ENCODE measurements at regions not wholly inside any gene's neighbourhood (a gene's known extent, or its start where the extent isn't known, plus 50 kb on each side); places are given as distances from the start of the nearest gene placed in this dataset.

DNA sequence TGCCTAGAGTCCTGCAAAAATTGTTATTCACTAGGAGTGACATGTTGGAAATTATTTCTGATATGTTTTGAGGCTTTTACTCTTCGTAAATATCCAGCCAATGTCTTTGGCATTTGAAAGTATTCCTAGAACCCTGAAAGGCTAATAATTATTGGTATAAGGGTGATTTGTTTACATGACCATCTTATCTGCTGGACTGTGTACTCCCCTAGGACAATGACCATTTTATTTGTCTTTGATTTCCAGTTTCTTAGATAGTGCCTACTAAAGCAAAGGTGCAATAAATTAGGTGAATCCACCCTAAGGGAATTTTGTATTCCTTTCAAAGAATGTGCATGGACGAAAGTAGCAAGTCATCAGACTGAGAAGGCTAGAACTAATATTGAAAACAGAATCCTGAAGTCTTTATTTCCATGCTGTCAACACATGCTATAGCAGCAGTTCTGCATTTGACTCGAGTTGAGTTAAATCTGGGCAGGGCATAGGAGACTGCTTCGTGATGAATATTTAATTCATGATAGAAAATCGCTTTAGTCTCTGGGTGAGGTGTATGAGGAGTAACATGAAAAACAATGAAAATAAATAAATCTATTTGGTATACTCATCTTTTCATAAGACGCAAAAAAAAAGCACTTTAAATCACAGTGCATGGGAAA, 235.7 kb downstream of the GPD2 start:
- DNase-seq = no peak
- H3K9me3 ChIP-seq = no peaks in the 10 kb centered on the region
- H3K27me3 ChIP-seq (ENCODE audit: low read depth) = no peaks in the 10 kb centered on the region
- ATAC-seq = no peak
- H3K27ac ChIP-seq = no peak overlapping the region
- no peak overlapping the region for H3K4me3 ChIP-seq
- intact Hi-C loops (cut with DNase I) = no loop called here
- TF ChIP-seq, protein P1, sequence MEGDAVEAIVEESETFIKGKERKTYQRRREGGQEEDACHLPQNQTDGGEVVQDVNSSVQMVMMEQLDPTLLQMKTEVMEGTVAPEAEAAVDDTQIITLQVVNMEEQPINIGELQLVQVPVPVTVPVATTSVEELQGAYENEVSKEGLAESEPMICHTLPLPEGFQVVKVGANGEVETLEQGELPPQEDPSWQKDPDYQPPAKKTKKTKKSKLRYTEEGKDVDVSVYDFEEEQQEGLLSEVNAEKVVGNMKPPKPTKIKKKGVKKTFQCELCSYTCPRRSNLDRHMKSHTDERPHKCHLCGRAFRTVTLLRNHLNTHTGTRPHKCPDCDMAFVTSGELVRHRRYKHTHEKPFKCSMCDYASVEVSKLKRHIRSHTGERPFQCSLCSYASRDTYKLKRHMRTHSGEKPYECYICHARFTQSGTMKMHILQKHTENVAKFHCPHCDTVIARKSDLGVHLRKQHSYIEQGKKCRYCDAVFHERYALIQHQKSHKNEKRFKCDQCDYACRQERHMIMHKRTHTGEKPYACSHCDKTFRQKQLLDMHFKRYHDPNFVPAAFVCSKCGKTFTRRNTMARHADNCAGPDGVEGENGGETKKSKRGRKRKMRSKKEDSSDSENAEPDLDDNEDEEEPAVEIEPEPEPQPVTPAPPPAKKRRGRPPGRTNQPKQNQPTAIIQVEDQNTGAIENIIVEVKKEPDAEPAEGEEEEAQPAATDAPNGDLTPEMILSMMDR (IDR thresholded peaks at IDR 0.05) = no peak
- no peaks in the 10 kb centered on the region for H3K4me1 ChIP-seq
- no peaks in the 10 kb centered on the region for H3K36me3 ChIP-seq

DNA sequence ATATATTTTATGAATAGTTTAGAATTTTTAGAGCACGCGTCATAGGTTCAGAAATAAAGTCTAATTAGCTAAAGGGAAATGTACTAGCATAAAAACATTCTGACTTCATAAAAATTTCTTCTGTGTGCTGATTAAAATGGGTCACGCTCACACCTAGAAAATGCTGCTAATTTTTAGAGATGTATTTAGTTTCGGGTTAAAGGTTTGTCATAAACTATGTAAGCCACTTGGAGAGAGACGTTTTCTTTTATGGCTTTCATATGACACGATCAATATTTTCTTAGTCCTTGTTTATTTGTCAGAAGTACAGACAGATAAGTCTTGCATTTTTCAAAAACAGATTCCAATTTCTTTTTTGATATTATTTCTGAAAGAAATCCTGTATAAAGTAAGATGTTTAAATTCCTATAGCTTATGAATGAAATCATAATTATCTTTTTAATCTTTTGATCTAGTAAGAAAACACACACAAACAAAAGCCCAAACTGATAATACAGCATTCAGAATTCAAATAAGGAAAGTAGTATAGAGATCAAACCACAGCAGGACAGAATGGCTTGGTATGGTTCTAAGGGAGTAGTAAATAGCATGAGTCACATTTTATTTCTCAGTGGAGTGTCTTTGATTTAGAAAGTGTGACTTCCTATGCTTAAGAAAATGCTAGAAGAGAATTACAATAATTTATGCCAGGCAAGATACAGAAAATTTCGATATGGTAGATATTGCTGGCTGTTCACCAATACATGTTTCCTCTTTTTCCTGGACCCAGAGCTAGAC, 236.6 kb downstream of the GPD2 start:
- H3K4me1 ChIP-seq = no peaks in the 10 kb centered on the region
- H3K36me3 ChIP-seq = no peaks in the 10 kb centered on the region
- TF ChIP-seq, protein P1 (IDR thresholded peaks at IDR 0.05) = no peak
- no peak overlapping the region for H3K27ac ChIP-seq
- H3K27me3 ChIP-seq (ENCODE audit: low read depth) = no peaks in the 10 kb centered on the region
- H3K9me3 ChIP-seq = no peaks in the 10 kb centered on the region
- H3K4me3 ChIP-seq = no peak overlapping the region
- intact Hi-C loops (cut with DNase I) = no loop called here
- DNase-seq (no peak), ATAC-seq (no peak)

DNA sequence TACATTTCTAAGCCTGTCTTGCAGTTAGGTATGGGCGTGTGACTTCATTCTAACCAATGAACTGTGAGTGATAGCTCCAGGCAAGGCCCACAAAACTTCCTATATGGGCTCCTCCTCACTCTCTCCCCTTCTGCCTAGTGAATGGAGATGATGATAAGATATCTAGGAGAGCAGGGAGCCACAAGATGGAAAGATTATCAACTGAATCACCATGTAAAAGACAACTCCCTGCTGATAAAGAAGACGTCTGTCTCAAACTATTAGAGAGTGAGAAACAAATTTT, 237.1 kb downstream of the GPD2 start:
- no peak overlapping the region for H3K4me3 ChIP-seq
- no peaks in the 10 kb centered on the region for H3K36me3 ChIP-seq
- intact Hi-C loops (cut with DNase I) = no loop called here
- TF ChIP-seq, protein P1 (IDR thresholded peaks at IDR 0.05) = no peak
- no peak overlapping the region for H3K27ac ChIP-seq
- H3K9me3 ChIP-seq = no peaks in the 10 kb centered on the region
- no peaks in the 10 kb centered on the region for H3K4me1 ChIP-seq
- DNase-seq (no peak), ATAC-seq (no peak)
- no peaks in the 10 kb centered on the region for H3K27me3 ChIP-seq (ENCODE audit: low read depth)

DNA sequence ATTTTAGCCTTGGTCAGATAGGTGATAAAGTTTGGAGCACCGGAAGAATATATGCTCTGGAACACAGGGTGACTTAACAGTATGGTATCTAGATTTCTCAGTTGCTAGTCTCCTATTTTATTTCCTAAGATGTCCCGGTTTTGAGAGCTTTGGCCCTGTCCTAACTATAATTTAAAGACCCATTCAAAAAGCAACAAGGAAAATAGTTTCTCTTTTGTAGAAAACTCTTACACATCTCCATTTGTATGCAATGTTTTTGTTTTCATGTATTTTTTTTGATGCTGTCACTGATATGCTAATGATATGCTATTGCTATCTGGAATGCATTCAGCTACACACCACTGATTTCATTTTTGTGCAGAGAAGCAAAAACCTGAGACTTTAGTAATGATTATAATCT, 237.8 kb downstream of the GPD2 start:
- TF ChIP-seq, protein P1 (IDR thresholded peaks at IDR 0.05) = no peak
- Histone ChIP-seq H3K4me3 (no peak overlapping the region), H3K36me3 (no peaks in the 10 kb centered on the region), H3K27me3 (ENCODE audit: low read depth) (no peaks in the 10 kb centered on the region), H3K9me3 (no peaks in the 10 kb centered on the region), H3K27ac (no peak overlapping the region), H3K4me1 (no peaks in the 10 kb centered on the region)
- DNase-seq (no peak), ATAC-seq (no peak)
- intact Hi-C loops (cut with DNase I) = no loop called here

DNA sequence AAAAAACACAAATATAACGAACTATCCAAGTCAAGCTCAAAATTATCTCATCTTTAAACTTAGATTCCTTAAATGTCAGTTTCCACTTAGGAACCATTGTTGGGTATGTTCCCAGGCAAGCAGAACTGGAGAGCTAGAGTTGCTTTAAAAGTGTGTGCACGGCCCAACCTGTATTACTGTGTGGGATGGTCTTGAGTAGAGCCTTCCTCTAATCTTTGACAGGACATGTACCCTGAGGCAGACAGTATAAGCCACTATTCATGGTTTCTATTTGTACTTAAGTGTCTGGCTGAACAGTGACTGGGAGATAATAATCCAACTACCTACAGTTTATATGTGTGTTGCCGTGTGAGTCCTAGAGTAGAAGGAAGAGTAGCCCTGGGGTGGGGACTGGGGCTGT, 239.7 kb downstream of the GPD2 start:
- TF ChIP-seq, protein P1 (IDR thresholded peaks at IDR 0.05) = no peak
- Histone ChIP-seq H3K4me1 (no peaks in the 10 kb centered on the region), H3K36me3 (no peaks in the 10 kb centered on the region), H3K4me3 (no peak overlapping the region), H3K27ac (no peak overlapping the region), H3K27me3 (ENCODE audit: low read depth) (no peaks in the 10 kb centered on the region), H3K9me3 (no peaks in the 10 kb centered on the region)
- ATAC-seq (no peak), DNase-seq (no peak)
- intact Hi-C loops (cut with DNase I) = no loop called here

Measured in lower lobe of right lung (tissue), 2 donors.